ENCODE measurements at regions not wholly inside any gene's neighbourhood (a gene's known extent, or its start where the extent isn't known, plus 50 kb on each side); places are given as distances from the start of the nearest gene placed in this dataset.

- H3K4me2 ChIP-seq, result no peak overlapping the region
- TF ChIP-seq CTCF (conservative IDR thresholded peaks at IDR 0.05; ENCODE audit: low read depth, low read length), result no peak
- H3K79me2 ChIP-seq (ENCODE audit: insufficient read depth, low read depth), result no peaks in the 10 kb centered on the region
- no peak overlapping the region for H2AFZ ChIP-seq (ENCODE audit: low read depth)
- H3K36me3 ChIP-seq (ENCODE audit: insufficient read depth), result no peaks in the 10 kb centered on the region
- H3K4me1 ChIP-seq (ENCODE audit: low read depth, poor library complexity, severe bottlenecking), result no peaks in the 10 kb centered on the region
- no peak overlapping the region for H3K4me3 ChIP-seq (IDR thresholded peaks at IDR 0.05; ENCODE audit: insufficient read depth, low read depth, low read length)
- no peak overlapping the region for H3K27ac ChIP-seq
- H3K27me3 ChIP-seq (ENCODE audit: insufficient read depth, low read depth), result no peaks in the 10 kb centered on the region
- no peak overlapping the region for H3K9ac ChIP-seq
- H4K20me1 ChIP-seq (ENCODE audit: insufficient read depth), result no peaks in the 10 kb centered on the region
Observed at GRCh38 chr3:72328755-72329277, 519.4 kb downstream of the SHQ1 start.

GRCh38 chr3:72327008-72327407 is 521.2 kb downstream of the SHQ1 start:
- Histone ChIP-seq H3K4me1 (ENCODE audit: low read depth, poor library complexity, severe bottlenecking) (no peaks in the 10 kb centered on the region), H4K20me1 (ENCODE audit: insufficient read depth) (no peaks in the 10 kb centered on the region), H2AFZ (ENCODE audit: low read depth) (no peak overlapping the region), H3K9ac (no peak overlapping the region), H3K27ac (no peak overlapping the region), H3K79me2 (ENCODE audit: insufficient read depth, low read depth) (no peaks in the 10 kb centered on the region), H3K4me3 (IDR thresholded peaks at IDR 0.05; ENCODE audit: insufficient read depth, low read depth, low read length) (no peak overlapping the region), H3K4me2 (no peak overlapping the region), H3K27me3 (ENCODE audit: insufficient read depth, low read depth) (no peaks in the 10 kb centered on the region), H3K36me3 (ENCODE audit: insufficient read depth) (no peaks in the 10 kb centered on the region)
- TF ChIP-seq CTCF (conservative IDR thresholded peaks at IDR 0.05; ENCODE audit: low read depth, low read length), result no peak

GRCh38 chr3:72324253-72324811 is 523.9 kb downstream of the SHQ1 start:
- Histone ChIP-seq H4K20me1 (ENCODE audit: insufficient read depth) (no peaks in the 10 kb centered on the region), H3K79me2 (ENCODE audit: insufficient read depth, low read depth) (no peaks in the 10 kb centered on the region), H3K27ac (no peak overlapping the region), H2AFZ (ENCODE audit: low read depth) (no peak overlapping the region), H3K4me1 (ENCODE audit: low read depth, poor library complexity, severe bottlenecking) (no peaks in the 10 kb centered on the region), H3K27me3 (ENCODE audit: insufficient read depth, low read depth) (no peaks in the 10 kb centered on the region), H3K4me2 (no peak overlapping the region), H3K4me3 (IDR thresholded peaks at IDR 0.05; ENCODE audit: insufficient read depth, low read depth, low read length) (no peak overlapping the region), H3K9ac (no peak overlapping the region), H3K36me3 (ENCODE audit: insufficient read depth) (no peaks in the 10 kb centered on the region)
- no peak for TF ChIP-seq CTCF (conservative IDR thresholded peaks at IDR 0.05; ENCODE audit: low read depth, low read length)

- Histone ChIP-seq H3K4me3 (IDR thresholded peaks at IDR 0.05; ENCODE audit: insufficient read depth, low read depth, low read length) (no peak overlapping the region), H3K79me2 (ENCODE audit: insufficient read depth, low read depth) (no peaks in the 10 kb centered on the region), H3K9ac (no peak overlapping the region), H3K4me1 (ENCODE audit: low read depth, poor library complexity, severe bottlenecking) (no peaks in the 10 kb centered on the region), H3K4me2 (no peak overlapping the region), H3K27me3 (ENCODE audit: insufficient read depth, low read depth) (no peaks in the 10 kb centered on the region), H3K36me3 (ENCODE audit: insufficient read depth) (no peaks in the 10 kb centered on the region), H2AFZ (ENCODE audit: low read depth) (no peak overlapping the region), H3K27ac (no peak overlapping the region), H4K20me1 (ENCODE audit: insufficient read depth) (no peaks in the 10 kb centered on the region)
- no peak for TF ChIP-seq CTCF (conservative IDR thresholded peaks at IDR 0.05; ENCODE audit: low read depth, low read length)
Observed at GRCh38 chr3:72323773-72324172, 524.5 kb downstream of the SHQ1 start.
